Lung (tissue), 11 donors: ENCODE measurements at regions not wholly inside any gene's neighbourhood (a gene's known extent, or its start where the extent isn't known, plus 50 kb on each side); places are given as distances from the start of the nearest gene placed in this dataset.

ENCODE experiments used
- ATAC-seq: fragments of 200-7000 bp; cut with Tn5 transposase; one replicate; pipeline ENCODE4 v1.9.1; 2020; ENCODE audit warnings: moderate number of reproducible peaks; ENCODE audit not compliant: insufficient read depth, low FRiP score
- DNase-seq, 3 donors: peaks; one replicate each; pipeline ENCODE4 v3.0.0-alpha.2; 2013 to 2017
- H3K27ac ChIP-seq, 2 donors: one replicate each; pipeline ENCODE4 v1.5.1; 2013; ENCODE audit warnings: mild to moderate bottlenecking in 2 of 2, moderate library complexity in 2 of 2, control low read depth in 1 of 2, inconsistent platforms in 1 of 2, low read depth in 1 of 2, low read length in 1 of 2
- H3K27me3 ChIP-seq, 3 donors: one replicate each; pipeline ENCODE4 v1.5.1; 2013; ENCODE audit warnings: low read length in 2 of 3; ENCODE audit not compliant: control insufficient read depth in 3 of 3, insufficient read depth in 3 of 3
- H3K36me3 ChIP-seq, 4 donors: one replicate each; pipeline ENCODE4 v1.5.1; 2013; ENCODE audit warnings: low read length in 4 of 4, mild to moderate bottlenecking in 1 of 4, moderate library complexity in 1 of 4; ENCODE audit not compliant: control insufficient read depth in 4 of 4, insufficient read depth in 4 of 4
- H3K4me1 ChIP-seq, 5 donors: one replicate each; pipeline ENCODE4 v1.5.1; 2013; ENCODE audit warnings: low read length in 5 of 5, mild to moderate bottlenecking in 2 of 5, moderate library complexity in 1 of 5; ENCODE audit not compliant: control insufficient read depth in 5 of 5, insufficient read depth in 5 of 5
- H3K4me3 ChIP-seq: one replicate; pipeline ENCODE4 v1.5.1; 2013; ENCODE audit warnings: mild to moderate bottlenecking, control low read depth, moderate library complexity
- H3K9ac ChIP-seq, 2 donors: one replicate each; pipeline ENCODE4 v1.5.1; 2013; ENCODE audit warnings: low read length in 2 of 2, control low read depth in 1 of 2; ENCODE audit not compliant: insufficient read depth in 1 of 2
- H3K9me3 ChIP-seq, 4 donors: one replicate each; pipeline ENCODE4 v1.5.1; 2013; ENCODE audit warnings: low read length in 3 of 4, mild to moderate bottlenecking in 1 of 4, moderate library complexity in 1 of 4; ENCODE audit not compliant: control insufficient read depth in 4 of 4, insufficient read depth in 3 of 4
- WGBS, 2 donors: extraction: QIAGEN DNeasy Blood & Tissue Kit; methylation state at CpG; one replicate each; pipeline ENCODE4 v1.1.7; 2013; 5-methylcytosine and 5-hydroxymethylcytosine counted together
- TF ChIP-seq, protein P1 (sequence below): IDR thresholded peaks from 2 replicates; pipeline ENCODE4 v1.5.1; 2012; ENCODE audit warnings: mild to moderate bottlenecking; ENCODE audit errors: control extremely low read depth, extremely low read depth
- donor health status: control.
- donor health status: control.
- donor health status: Bipolar disorder and iron deficiency.
- donor health status: healthy.
- donor health status: DM: yes; HTN: yes; CAD: no.

DNA sequence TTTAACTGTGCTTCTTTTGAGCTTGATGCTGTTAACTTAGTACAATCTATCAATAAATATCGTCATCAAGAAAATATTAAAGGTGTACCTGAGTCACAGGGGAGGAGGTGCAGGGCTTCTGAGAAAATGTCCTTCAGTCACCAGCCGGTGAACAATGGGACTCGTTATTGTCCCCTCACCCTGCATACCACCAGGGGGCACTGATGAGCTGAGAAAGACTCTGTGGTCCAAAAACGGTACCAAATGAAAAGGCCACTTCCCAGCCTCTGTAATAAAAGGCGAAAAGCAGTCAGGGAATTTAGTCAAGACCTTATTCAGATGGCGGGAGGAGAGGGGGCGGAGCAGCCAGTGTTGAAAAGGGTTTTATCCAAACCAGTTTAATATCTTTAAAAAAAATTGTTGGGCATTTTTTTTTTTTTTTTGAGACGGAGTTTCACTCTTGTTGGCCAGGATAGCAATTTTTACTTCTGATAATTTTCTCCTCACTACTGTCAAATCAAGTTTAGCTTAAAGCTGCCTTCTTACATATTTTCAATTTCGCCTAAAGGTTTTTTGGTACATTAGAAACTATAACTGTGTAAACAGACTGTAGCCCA lies 271.9 kb upstream of the ADAMTS16 start:
- Histone ChIP-seq H3K9me3 (no peaks in the 10 kb centered on the region), H3K4me1 (no peaks in the 10 kb centered on the region), H3K9ac (no peak overlapping the region), H3K36me3 (no peaks in the 10 kb centered on the region), H3K27ac (no peak overlapping the region), H3K27me3 (peaks cover 0 to 8% (median 3%) of the 10 kb centered on the region in 3 donors), H3K4me3 (no peak overlapping the region)
- 35% methylated on average over 9 of the region's 9 CpGs for WGBS, 2 donors
- TF ChIP-seq, protein P1, sequence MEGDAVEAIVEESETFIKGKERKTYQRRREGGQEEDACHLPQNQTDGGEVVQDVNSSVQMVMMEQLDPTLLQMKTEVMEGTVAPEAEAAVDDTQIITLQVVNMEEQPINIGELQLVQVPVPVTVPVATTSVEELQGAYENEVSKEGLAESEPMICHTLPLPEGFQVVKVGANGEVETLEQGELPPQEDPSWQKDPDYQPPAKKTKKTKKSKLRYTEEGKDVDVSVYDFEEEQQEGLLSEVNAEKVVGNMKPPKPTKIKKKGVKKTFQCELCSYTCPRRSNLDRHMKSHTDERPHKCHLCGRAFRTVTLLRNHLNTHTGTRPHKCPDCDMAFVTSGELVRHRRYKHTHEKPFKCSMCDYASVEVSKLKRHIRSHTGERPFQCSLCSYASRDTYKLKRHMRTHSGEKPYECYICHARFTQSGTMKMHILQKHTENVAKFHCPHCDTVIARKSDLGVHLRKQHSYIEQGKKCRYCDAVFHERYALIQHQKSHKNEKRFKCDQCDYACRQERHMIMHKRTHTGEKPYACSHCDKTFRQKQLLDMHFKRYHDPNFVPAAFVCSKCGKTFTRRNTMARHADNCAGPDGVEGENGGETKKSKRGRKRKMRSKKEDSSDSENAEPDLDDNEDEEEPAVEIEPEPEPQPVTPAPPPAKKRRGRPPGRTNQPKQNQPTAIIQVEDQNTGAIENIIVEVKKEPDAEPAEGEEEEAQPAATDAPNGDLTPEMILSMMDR, result peak; percentile 18
- DNase-seq (peak; percentile 23 to 34 (median 34)), ATAC-seq (no peak)

DNA sequence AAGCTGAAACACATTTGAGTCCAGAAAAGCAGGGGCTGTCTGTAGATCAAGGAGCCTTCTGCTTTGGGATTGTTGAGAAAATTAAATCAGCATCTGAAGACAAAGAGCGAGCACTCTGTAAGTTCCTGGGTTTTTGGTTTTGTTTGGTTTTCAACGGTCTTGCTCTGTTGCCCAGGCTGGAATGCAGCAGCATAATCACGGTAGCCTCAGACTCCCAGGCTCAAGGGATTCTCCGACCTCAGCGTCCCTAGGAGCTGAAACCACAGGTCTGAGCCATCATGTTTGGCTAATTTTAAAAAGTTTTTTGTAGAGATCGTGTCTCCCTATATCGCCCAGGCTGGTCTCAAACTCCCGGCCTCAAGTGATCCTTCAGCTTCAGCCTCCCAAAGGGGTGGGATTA lies 266.5 kb upstream of the ADAMTS16 start:
- Histone ChIP-seq H3K27ac (no peak overlapping the region), H3K4me1 (no peaks in the 10 kb centered on the region), H3K9me3 (no peaks in the 10 kb centered on the region), H3K4me3 (no peak overlapping the region), H3K9ac (no peak overlapping the region), H3K36me3 (no peaks in the 10 kb centered on the region), H3K27me3 (peaks cover 0 to 15% (median 12%) of the 10 kb centered on the region in 3 donors)
- no peak for DNase-seq
- TF ChIP-seq, protein P1, result no peak
- 82 to 87% methylated on average over 8 of the region's 8 CpGs for WGBS, 2 donors
- no peak for ATAC-seq

DNA sequence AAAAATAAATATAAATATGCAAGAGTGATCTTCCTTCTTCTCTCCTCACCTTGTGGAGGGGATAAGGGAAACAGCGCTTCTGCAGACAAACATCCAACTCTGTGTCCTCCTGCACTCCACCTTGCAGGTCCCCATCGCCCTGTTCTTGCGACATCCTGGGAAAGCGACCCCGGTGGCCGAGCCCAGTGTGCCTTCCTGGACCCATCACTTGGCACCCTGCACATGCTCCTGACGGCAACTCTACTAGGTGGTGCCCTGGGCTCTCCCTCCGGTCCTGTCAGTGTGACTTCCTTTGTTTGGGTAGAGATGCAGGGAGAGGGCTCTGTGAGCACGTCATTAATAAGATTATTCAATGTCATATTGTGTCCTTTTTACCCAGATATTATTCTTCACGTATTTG lies 266.0 kb upstream of the ADAMTS16 start:
- Histone ChIP-seq H3K9ac (no peak overlapping the region), H3K9me3 (no peaks in the 10 kb centered on the region), H3K36me3 (no peaks in the 10 kb centered on the region), H3K27ac (no peak overlapping the region), H3K4me1 (no peaks in the 10 kb centered on the region), H3K4me3 (no peak overlapping the region), H3K27me3 (peaks cover 0 to 15% (median 12%) of the 10 kb centered on the region in 3 donors)
- DNase-seq, result no peak
- no peak for ATAC-seq
- TF ChIP-seq, protein P1, result no peak
- WGBS, 2 donors, result 77% methylated on average over 10 of the region's 10 CpGs

DNA sequence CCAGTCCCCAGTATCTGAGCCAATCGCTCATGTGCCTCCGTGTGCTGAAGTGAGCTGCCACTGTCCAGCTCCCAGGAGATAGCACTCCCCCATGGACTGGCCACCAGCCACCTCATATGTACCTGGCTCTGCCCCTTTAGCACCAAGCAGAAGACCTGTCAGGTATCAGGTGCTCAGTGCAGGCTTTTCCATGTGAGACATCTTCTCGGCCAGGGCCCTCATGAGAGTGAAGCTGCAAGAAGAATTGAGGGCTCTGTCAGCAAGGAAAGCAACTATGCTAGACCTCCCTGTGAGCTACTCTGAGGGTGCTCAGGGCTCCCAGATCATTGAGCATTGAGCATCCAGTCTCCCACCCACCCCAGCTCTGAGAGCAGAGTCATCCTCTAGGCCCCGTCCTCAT lies 264.2 kb upstream of the ADAMTS16 start:
- Histone ChIP-seq H3K4me3 (no peak overlapping the region), H3K9me3 (no peaks in the 10 kb centered on the region), H3K9ac (no peak overlapping the region), H3K27me3 (peaks cover 0 to 15% (median 12%) of the 10 kb centered on the region in 3 donors), H3K27ac (no peak overlapping the region), H3K36me3 (no peaks in the 10 kb centered on the region), H3K4me1 (no peaks in the 10 kb centered on the region)
- 82 to 87% methylated on average over 4 of the region's 4 CpGs for WGBS, 2 donors
- DNase-seq (no peak), ATAC-seq (no peak)
- TF ChIP-seq, protein P1, result no peak
